ENCODE measurements at regions not wholly inside any gene's neighbourhood (a gene's known extent, or its start where the extent isn't known, plus 50 kb on each side); places are given as distances from the start of the nearest gene placed in this dataset.

- TF ChIP-seq CTCF (IDR thresholded peaks at IDR 0.05) (no peak), POLR2A (IDR thresholded peaks at IDR 0.05) (no peak)
Measured at GRCh38 chr2:134087371-134087921, 166.4 kb upstream of the MGAT5 start.

Data from right lobe of liver (tissue), 4 donors.